B cell (primary cell): ENCODE measurements at regions not wholly inside any gene's neighbourhood (a gene's known extent, or its start where the extent isn't known, plus 50 kb on each side); places are given as distances from the start of the nearest gene placed in this dataset.

ENCODE experiments used
- CTCF ChIP-seq: fragments of 200-600 bp; IDR thresholded peaks from one replicate; pipeline ENCODE4 v1.8.0; 2022; ENCODE audit warnings: antibody characterized with exemption, mild to moderate bottlenecking
- EZH2 ChIP-seq: IDR thresholded peaks from 2 replicates; pipeline ENCODE4 v1.6.1; 2012; ENCODE audit warnings: borderline replicate concordance, low read depth, mild to moderate bottlenecking, moderate library complexity, low read length; ENCODE audit not compliant: insufficient read depth, poor library complexity, severe bottlenecking

DNA sequence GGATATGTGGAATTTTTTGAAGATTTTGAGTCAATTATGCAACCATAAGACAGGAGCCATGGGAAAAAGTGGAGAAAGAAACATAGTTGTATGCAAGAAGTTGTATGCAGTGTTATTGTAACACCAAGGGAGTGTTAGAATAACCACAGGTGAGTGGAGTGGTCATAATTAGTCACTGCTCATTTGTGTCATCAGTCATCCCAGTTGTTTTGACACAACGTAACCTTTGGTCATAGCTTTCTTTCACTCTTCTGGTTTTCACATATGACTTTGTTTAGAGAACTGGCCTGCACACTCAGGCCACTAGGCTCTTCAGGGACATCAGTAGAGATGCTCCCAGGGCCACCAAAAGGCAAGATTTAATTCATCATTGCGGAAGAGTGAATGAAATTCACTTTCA lies 158.7 kb upstream of the HMHB1 start:
- no peak for TF ChIP-seq EZH2
- no peak for TF ChIP-seq CTCF
